NCI-H2029 (cell line): ENCODE measurements at regions not wholly inside any gene's neighbourhood (a gene's known extent, or its start where the extent isn't known, plus 50 kb on each side); places are given as distances from the start of the nearest gene placed in this dataset.
"Not testable (repeated sequence)": the region's sequence is repeated elsewhere in the genome, so short reads cannot be mapped to it uniquely, and the experiment has no call there.

Experiments
- DNase-seq: peaks from one replicate; lab custom pipeline; 2025; lab: John Stamatoyannopoulos, UW

DNA sequence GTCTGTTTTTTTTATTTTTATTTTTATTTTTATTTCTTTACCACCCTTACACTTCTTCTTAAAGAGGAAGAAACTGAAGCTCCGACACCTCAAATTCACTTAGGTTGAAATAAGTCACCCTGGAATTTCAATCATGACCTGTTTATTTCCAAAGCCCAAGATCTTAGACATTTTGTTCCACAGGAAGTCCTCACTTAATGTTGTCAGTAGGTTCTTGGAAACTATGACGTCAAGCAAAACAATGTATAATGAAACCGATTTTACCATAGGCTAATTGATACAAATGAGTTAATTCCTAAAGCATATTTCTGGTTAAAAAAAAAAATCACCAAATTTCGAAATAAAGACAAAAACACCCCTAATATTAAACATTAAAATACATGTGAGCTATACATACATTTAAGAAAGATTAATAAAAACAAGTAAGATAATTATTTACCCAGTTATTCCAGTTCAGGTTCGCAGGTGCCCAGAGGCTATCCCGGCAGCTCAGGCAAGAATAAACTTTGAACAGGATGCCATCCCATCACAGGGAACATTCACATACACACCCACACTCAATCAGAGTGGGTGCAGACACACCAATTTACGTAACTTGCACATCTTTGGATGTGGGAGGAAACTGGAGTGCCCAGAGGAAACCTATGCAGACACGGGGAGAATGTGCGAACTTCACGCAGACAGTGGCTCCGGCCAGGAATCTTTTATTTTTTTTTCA is 391.0 kb downstream of the RAP2B start:
- no peak for DNase-seq

- no peak for DNase-seq
These were observed 391.5 kb downstream of the RAP2B start for GRCh38 chr3:153553605-153553945.

DNA sequence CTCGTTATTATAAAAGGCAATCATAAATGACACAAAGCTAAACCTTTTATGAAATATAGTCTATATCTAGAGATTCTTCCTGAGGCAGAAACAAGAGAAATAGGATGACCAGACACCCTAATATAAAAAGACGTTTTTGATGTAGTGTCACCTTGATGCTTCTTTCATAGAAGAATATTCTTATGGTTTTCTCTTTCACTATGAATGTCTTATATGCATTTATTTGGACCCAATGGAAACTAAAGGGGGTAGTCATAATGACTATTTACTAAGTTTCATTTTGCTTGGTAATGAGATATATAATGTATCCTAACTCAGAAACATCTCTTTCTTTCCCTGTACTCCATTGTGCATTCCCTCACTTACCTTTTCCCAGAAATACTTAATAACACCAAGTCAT is 393.9 kb downstream of the RAP2B start:
- no peak for DNase-seq

DNA sequence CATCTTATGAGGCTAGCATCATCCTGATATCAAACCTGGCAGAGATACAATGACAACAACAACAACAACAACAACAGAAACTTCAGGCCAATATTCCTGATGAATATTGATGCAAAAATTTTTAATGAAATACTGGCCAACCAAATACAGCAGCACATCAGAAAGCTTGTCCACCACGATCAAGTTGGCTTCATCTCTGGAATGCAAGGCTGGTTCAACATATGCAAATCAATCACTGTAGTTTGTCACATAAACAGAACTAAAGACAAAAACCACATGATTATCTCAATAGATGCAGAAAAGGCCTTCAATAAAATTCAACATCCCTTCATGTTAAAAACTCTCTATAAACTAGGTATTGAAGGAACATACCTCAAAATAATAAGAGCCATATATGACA is 397.3 kb downstream of the RAP2B start:
- DNase-seq: not testable (repeated sequence)

DNA sequence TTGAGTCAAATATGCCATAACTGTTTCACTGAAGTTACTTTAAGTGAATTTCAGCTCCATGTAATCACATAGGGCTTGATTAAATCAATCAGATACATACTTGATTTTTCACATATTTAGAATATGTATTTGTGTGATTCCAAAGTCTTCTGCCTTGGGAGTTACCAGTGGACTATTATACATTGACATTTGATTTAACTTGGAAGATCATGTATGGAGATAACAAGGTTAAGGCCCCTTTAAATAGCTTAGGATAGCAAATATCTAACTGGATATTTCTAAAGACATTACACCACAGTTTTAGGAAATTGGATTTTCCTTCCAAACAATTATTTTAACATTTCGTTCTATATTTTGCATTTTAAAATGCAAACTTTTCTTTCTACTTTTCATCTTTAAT is 405.0 kb downstream of the RAP2B start:
- DNase-seq: no peak

GRCh38 chr3:153567556-153567955 is 405.5 kb downstream of the RAP2B start:
- DNase-seq: no peak

GRCh38 chr3:153570481-153570880 is 408.5 kb downstream of the RAP2B start:
- not testable (repeated sequence) for DNase-seq

- DNase-seq: no peak
These were observed 410.1 kb downstream of the RAP2B start for GRCh38 chr3:153572165-153572564.

- DNase-seq: no peak
These were observed 410.6 kb downstream of the RAP2B start for GRCh38 chr3:153572654-153573053.

GRCh38 chr3:153573481-153573880 is 411.5 kb downstream of the RAP2B start:
- DNase-seq: no peak

GRCh38 chr3:153574445-153574844 is 412.4 kb downstream of the RAP2B start:
- DNase-seq: no peak

DNA sequence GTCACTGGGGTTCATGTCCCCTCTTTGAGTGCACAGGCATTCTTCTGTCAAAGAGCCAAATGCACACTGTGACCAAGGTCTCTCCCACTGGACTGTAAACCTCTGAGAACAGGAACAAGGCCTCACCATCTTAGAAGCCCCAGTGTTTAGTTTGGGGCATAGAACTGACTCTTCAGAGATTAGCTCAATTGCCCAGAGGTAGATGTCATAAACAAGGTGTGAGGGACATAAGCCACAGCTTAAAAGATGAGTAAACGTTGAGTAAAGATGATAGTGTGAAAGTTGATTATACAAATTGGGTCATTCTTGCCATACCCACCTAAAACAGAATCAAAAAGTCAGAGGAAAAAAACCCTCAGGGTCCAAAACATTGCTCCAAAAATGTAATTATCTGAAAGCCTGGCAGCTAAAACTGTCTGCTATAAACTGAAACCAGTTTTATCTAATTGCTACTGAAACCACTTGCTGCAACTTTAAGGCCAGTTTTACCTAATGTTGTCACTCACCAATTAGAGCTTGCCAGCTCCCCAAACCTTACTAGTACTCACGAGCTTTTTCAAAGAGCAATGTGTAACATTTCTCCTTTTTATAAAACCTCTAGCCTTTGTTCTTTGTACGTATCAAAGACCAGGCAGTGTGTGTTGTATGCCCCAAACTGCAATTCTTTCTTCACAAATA is 415.2 kb downstream of the RAP2B start:
- no peak for DNase-seq

- DNase-seq: no peak
These were observed 416.0 kb downstream of the RAP2B start for GRCh38 chr3:153578046-153578445.

DNA sequence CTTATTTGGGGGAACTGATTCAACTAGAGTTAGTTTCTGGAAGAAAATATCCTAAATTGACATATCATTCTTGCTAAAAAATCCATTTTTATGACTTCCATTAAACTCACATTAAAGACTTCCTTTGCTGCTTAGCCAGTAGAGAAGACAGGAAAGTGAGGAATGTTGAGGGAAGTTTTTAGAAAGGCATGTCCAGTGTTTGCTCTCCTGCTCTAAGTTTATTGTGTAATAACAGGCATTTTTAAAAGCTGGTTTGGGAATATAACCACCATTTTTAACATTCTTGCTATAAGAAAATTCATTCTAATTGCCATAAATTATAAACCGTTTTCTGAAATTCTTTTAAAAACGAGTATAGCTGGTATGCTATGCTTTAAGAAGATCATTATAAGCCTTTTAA is 428.0 kb downstream of the RAP2B start:
- no peak for DNase-seq

GRCh38 chr3:153591561-153592245 is 429.7 kb downstream of the RAP2B start:
- no peak for DNase-seq

DNA sequence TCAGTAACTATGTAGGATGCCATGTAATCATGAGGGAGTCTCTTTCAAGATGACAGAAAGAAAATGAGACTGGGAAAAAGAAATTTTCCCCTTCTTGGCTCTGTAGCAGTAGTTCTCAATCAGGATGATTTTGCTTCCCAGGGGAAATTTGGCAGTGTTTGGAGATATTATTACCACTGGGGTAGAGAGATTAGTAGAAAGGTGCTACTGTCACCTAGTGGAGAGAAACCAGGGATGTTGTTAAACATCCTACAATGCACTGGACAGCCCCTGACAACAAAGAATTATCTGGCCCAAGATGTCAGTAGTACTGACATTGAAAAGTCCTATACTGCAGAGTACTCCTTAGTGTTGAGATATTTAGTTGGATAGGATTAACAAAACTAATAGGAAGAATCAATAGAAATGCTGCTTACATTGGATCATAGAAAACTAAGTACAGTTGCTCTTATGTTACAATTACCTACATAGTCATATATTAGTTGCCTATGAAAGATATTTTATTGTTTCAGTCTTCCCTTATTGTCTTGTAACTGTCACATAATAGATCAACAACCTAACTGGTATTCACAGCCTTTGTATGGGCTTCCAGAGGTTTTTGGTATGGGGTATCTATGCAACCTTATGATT is 433.3 kb downstream of the RAP2B start:
- no peak for DNase-seq

GRCh38 chr3:153596401-153596800 is 434.4 kb downstream of the RAP2B start:
- DNase-seq: no peak

DNA sequence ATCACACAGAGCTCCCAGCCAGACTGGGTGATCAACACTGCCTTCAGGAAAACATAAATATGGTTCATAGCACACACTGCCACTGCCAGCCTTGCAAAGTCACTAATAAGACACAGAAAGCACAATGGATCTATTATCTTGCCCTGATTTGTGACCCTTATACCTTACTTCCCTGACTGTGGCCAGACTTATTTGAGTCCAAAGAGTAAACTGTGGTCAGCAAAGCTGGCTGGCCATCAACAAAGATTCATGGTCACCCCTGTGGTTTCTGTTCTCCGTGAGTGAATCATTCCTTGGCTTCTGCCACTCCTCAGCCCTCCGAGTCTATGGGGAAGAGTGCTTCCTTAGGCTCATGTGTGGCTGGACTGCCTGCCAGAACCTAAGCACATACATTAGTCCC is 437.7 kb downstream of the RAP2B start:
- no peak for DNase-seq

GRCh38 chr3:153600896-153601295 is 438.9 kb downstream of the RAP2B start:
- no peak for DNase-seq

DNA sequence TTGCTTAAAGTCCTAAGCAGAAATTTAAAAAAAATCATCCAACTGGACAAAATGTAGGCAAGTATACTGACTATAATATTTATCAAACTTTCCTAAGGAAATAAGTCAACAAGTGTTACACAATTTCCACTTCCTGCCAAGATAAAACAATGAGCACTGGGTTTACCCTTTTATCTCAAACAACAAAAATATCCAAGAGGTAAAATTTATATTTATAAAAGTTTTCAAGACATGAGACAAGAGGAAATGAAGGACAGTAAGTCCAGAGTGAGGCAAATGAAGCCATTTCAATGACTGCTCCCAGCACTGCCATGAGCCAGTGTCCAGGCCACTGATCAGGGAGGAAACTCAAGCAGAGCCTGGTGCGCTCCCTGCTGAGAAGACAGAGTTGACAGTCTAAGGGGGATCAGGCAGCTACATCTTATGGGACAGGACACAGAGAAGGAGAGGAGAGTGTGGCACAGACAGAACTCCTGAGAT is 439.4 kb downstream of the RAP2B start:
- no peak for DNase-seq

DNA sequence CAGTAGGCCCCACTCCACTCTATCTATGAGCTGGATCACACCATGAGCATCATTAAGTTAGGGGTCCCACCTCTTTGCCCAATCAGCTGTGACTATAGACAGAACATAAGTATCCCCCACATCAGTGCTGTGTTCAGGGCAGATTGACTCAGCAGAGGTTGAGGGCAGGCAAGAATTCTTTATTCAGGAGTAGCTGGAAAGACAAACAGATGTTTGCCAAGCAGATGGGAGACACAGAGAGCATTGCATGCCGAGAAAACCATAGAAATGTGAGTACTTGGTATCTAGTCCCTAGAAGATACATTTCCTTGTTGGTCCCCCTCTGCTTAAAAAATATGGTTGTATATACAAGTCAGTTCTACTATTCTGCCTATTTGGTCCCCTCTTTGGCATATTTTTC is 440.8 kb downstream of the RAP2B start:
- DNase-seq: no peak

DNA sequence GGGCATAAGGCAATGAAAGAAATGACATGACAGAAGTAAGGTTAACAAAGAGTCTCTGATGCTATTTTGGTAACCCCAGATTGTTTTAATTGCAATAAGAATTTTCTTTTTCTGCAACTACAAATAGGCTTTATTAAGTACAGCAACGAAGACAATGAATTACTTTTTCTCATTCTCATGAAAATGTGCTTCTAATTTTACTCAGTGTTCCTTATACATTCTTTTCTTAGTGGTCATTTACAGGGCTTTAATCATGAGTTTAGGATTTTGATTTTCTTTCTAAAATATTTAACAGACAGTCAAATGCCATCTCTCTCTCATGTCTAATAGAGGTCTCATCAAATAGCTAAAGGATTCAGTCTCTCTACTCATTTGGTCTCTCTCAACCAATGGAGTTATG is 452.1 kb downstream of the RAP2B start:
- no peak for DNase-seq

DNA sequence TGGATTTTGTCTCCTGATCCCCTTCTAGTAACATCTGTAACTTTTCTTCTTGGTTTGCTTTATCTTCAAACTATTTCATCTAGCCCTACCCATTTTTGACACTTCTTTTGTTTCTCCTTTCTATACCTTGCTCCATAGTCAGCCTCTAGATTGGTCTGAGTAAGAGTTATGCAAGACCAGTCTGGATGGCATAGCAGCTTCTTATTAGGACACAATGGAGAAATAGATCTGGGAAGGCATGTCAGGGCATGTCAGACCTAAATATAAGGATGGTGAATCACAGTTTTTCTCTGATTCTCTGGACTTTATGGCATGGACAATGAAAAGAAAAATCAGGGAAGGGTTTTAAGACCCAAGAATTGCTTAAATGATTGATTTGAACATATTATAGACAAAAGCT is 452.5 kb downstream of the RAP2B start:
- DNase-seq: no peak
